ENCODE measurements at regions not wholly inside any gene's neighbourhood (a gene's known extent, or its start where the extent isn't known, plus 50 kb on each side); places are given as distances from the start of the nearest gene placed in this dataset.
A peak's percentile ranks its signal among the peaks of the same experiment; 100 is the strongest.
"Not testable (repeated sequence)": the region's sequence is repeated elsewhere in the genome, so short reads cannot be mapped to it uniquely, and the experiment has no call there.

GRCh38 chr4:177948853-177949252 lies 506.6 kb upstream of the AGA start:
- no peak for DNase-seq (ENCODE audit: low spot score)

GRCh38 chr4:177951026-177951425 lies 508.8 kb upstream of the AGA start:
- DNase-seq (ENCODE audit: low spot score) = no peak

- DNase-seq (ENCODE audit: low spot score) = no peak
Observed at GRCh38 chr4:177952723-177953122, 510.5 kb upstream of the AGA start.

GRCh38 chr4:177957596-177958360 lies 515.5 kb upstream of the AGA start:
- DNase-seq (ENCODE audit: low spot score) = peak; percentile 36

- DNase-seq (ENCODE audit: low spot score) = no peak
Observed at GRCh38 chr4:177960566-177960965, 518.3 kb upstream of the AGA start.

- no peak for DNase-seq (ENCODE audit: low spot score)
Observed at GRCh38 chr4:177961761-177962380, 519.6 kb upstream of the AGA start.

GRCh38 chr4:177964061-177964460 lies 521.8 kb upstream of the AGA start:
- DNase-seq (ENCODE audit: low spot score) = no peak

GRCh38 chr4:177964693-177965168 lies 522.5 kb upstream of the AGA start:
- no peak for DNase-seq (ENCODE audit: low spot score)

GRCh38 chr4:177967328-177967727 lies 525.1 kb upstream of the AGA start:
- no peak for DNase-seq (ENCODE audit: low spot score)

GRCh38 chr4:177968817-177969442 lies 526.7 kb upstream of the AGA start:
- DNase-seq (ENCODE audit: low spot score) = no peak

- DNase-seq (ENCODE audit: low spot score) = no peak
Observed at GRCh38 chr4:177974461-177974860, 532.2 kb upstream of the AGA start.

- DNase-seq (ENCODE audit: low spot score) = peak; percentile 21
Observed at GRCh38 chr4:177975315-177975987, 533.2 kb upstream of the AGA start.

- DNase-seq (ENCODE audit: low spot score) = no peak
Observed at GRCh38 chr4:177986236-177986635, 544.0 kb upstream of the AGA start.

- DNase-seq (ENCODE audit: low spot score) = no peak
Observed at GRCh38 chr4:177987896-177988295, 545.7 kb upstream of the AGA start.

- no peak for DNase-seq (ENCODE audit: low spot score)
Observed at GRCh38 chr4:177989503-177990201, 547.4 kb upstream of the AGA start.

- no peak for DNase-seq (ENCODE audit: low spot score)
Observed at GRCh38 chr4:178003098-178003657, 560.9 kb upstream of the AGA start.

- no peak for DNase-seq (ENCODE audit: low spot score)
Observed at GRCh38 chr4:178010596-178010995, 568.4 kb upstream of the AGA start.

- not testable (repeated sequence) for DNase-seq (ENCODE audit: low spot score)
Observed at GRCh38 chr4:178015046-178015445, 572.8 kb upstream of the AGA start.

GRCh38 chr4:178026999-178027398 lies 584.8 kb upstream of the AGA start:
- no peak for DNase-seq (ENCODE audit: low spot score)

- DNase-seq (ENCODE audit: low spot score) = no peak
Observed at GRCh38 chr4:178027796-178028195, 585.6 kb upstream of the AGA start.

GRCh38 chr4:178028481-178028880 lies 586.2 kb upstream of the AGA start:
- no peak for DNase-seq (ENCODE audit: low spot score)

Measured in umbilical cord (tissue), 1 donor.